WTC11 (cell line): ENCODE measurements at regions not wholly inside any gene's neighbourhood (a gene's known extent, or its start where the extent isn't known, plus 50 kb on each side); places are given as distances from the start of the nearest gene placed in this dataset.

Experiments
- CBFB ChIP-seq: sonication (generic); formaldehyde crosslinking; IDR thresholded peaks from 2 replicates; pipeline ENCODE4 v1.8.1; 2022; ENCODE audit warnings: mild to moderate bottlenecking, low read depth, missing genetic modification reagents
- CTCF ChIP-seq: fragments of 200-600 bp; IDR thresholded peaks from 2 replicates; pipeline ENCODE4 v1.8.0; 2022; ENCODE audit warnings: antibody characterized with exemption
- NR2C2 ChIP-seq: sonication (generic); formaldehyde crosslinking; IDR thresholded peaks from 2 replicates; pipeline ENCODE4 v1.8.0; 2022; ENCODE audit warnings: mild to moderate bottlenecking, missing genetic modification reagents
- ZNF232 ChIP-seq: sonication (generic); formaldehyde crosslinking; IDR thresholded peaks from 2 replicates; pipeline ENCODE4 v1.8.0; 2022; ENCODE audit warnings: mild to moderate bottlenecking, missing genetic modification reagents
- TF ChIP-seq, protein P1 (sequence below): sonication (generic); formaldehyde crosslinking; IDR thresholded peaks from 2 replicates; pipeline ENCODE4 v1.8.0; 2022; ENCODE audit warnings: mild to moderate bottlenecking, missing genetic modification reagents

GRCh38 chr10:113284635-113285034 is 268.2 kb upstream of the HABP2 start:
- TF ChIP-seq, protein P1, sequence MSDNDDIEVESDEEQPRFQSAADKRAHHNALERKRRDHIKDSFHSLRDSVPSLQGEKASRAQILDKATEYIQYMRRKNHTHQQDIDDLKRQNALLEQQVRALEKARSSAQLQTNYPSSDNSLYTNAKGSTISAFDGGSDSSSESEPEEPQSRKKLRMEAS (CRISPR knock-in tag), result no peak
- TF ChIP-seq CTCF (no peak), ZNF232 (CRISPR knock-in tag) (no peak), NR2C2 (CRISPR knock-in tag) (no peak), CBFB (CRISPR knock-in tag) (no peak)
